ENCODE measurements at regions not wholly inside any gene's neighbourhood (a gene's known extent, or its start where the extent isn't known, plus 50 kb on each side); places are given as distances from the start of the nearest gene placed in this dataset.

GRCh38 chr4:79850626-79851025 is 222.4 kb downstream of the ANTXR2 start:
- no peak for DNase-seq (ENCODE audit: low spot score)
- intact Hi-C loops (cut with micrococcal nuclease; ENCODE audit: unreplicated experiment) = no loop called here
- no peak overlapping the region for H3K27ac ChIP-seq (ENCODE audit: low read depth, low read length, poor library complexity, severe bottlenecking)
- no peaks in the 10 kb centered on the region for H3K9me3 ChIP-seq (ENCODE audit: low read depth, low read length, poor library complexity, severe bottlenecking)
- H3K4me1 ChIP-seq (ENCODE audit: insufficient read depth, low read length, poor library complexity, severe bottlenecking) = no peaks in the 10 kb centered on the region
- H3K4me3 ChIP-seq (ENCODE audit: low read depth, low read length, poor library complexity, severe bottlenecking) = no peak overlapping the region
- ChIA-PET CTCF (no interaction called here), POLR2A (ENCODE audit: low non-redundant PET) (no interaction called here)
- no TSS peak for BruUV-seq (replicated peaks)
- H3K27me3 ChIP-seq (replicated peaks; ENCODE audit: insufficient read depth, low read depth, low read length, poor library complexity) = no peaks in the 10 kb centered on the region
- no peak for TF ChIP-seq EZH2 (IDR thresholded peaks at IDR 0.05; ENCODE audit: borderline replicate concordance, low read depth, low read length, poor library complexity, severe bottlenecking)
- TF ChIP-seq, protein P1, sequence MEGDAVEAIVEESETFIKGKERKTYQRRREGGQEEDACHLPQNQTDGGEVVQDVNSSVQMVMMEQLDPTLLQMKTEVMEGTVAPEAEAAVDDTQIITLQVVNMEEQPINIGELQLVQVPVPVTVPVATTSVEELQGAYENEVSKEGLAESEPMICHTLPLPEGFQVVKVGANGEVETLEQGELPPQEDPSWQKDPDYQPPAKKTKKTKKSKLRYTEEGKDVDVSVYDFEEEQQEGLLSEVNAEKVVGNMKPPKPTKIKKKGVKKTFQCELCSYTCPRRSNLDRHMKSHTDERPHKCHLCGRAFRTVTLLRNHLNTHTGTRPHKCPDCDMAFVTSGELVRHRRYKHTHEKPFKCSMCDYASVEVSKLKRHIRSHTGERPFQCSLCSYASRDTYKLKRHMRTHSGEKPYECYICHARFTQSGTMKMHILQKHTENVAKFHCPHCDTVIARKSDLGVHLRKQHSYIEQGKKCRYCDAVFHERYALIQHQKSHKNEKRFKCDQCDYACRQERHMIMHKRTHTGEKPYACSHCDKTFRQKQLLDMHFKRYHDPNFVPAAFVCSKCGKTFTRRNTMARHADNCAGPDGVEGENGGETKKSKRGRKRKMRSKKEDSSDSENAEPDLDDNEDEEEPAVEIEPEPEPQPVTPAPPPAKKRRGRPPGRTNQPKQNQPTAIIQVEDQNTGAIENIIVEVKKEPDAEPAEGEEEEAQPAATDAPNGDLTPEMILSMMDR (conservative IDR thresholded peaks at IDR 0.05; ENCODE audit: low read depth, low read length) = no peak
- no peaks in the 10 kb centered on the region for H3K36me3 ChIP-seq (ENCODE audit: insufficient read depth, low read length, poor library complexity, severe bottlenecking)

DNA sequence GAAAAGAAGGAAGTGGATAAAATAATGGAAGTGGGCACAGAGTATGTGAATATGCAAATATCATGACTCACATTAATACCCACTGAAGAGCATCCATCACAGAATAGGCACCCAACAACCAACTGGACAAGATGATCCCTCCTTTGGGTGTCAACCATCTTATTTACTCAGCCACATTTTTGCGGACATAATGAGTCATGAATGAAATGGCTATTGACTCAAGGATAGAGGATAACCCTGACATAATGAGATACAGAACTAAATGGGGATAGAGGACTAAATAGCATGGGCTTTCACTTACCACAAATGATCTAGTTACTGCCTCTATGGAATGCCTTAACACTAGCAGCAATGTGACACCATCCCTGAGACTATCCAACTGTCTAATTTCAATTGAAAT is 224.7 kb downstream of the ANTXR2 start:
- ChIA-PET CTCF (no interaction called here), POLR2A (ENCODE audit: low non-redundant PET) (no interaction called here)
- BruUV-seq (replicated peaks) = no TSS peak
- no peaks in the 10 kb centered on the region for H3K9me3 ChIP-seq (ENCODE audit: low read depth, low read length, poor library complexity, severe bottlenecking)
- intact Hi-C loops (cut with micrococcal nuclease; ENCODE audit: unreplicated experiment) = no loop called here
- DNase-seq (ENCODE audit: low spot score) = no peak
- H3K4me1 ChIP-seq (ENCODE audit: insufficient read depth, low read length, poor library complexity, severe bottlenecking) = no peaks in the 10 kb centered on the region
- no peaks in the 10 kb centered on the region for H3K36me3 ChIP-seq (ENCODE audit: insufficient read depth, low read length, poor library complexity, severe bottlenecking)
- H3K27ac ChIP-seq (ENCODE audit: low read depth, low read length, poor library complexity, severe bottlenecking) = no peak overlapping the region
- H3K27me3 ChIP-seq (replicated peaks; ENCODE audit: insufficient read depth, low read depth, low read length, poor library complexity) = no peaks in the 10 kb centered on the region
- no peak overlapping the region for H3K4me3 ChIP-seq (ENCODE audit: low read depth, low read length, poor library complexity, severe bottlenecking)
- TF ChIP-seq, protein P1 (conservative IDR thresholded peaks at IDR 0.05; ENCODE audit: low read depth, low read length) = no peak
- TF ChIP-seq EZH2 (IDR thresholded peaks at IDR 0.05; ENCODE audit: borderline replicate concordance, low read depth, low read length, poor library complexity, severe bottlenecking) = no peak

- no TSS peak for BruUV-seq (replicated peaks)
These were observed 225.6 kb downstream of the ANTXR2 start for GRCh38 chr4:79847411-79847810.

More at GRCh38 chr4:79847411-79847810, 225.6 kb downstream of the ANTXR2 start:
- ChIA-PET POLR2A (ENCODE audit: low non-redundant PET) (no interaction called here), CTCF (no interaction called here)
- no peaks in the 10 kb centered on the region for H3K9me3 ChIP-seq (ENCODE audit: low read depth, low read length, poor library complexity, severe bottlenecking)
- H3K4me3 ChIP-seq (ENCODE audit: low read depth, low read length, poor library complexity, severe bottlenecking) = no peak overlapping the region
- no peak overlapping the region for H3K27ac ChIP-seq (ENCODE audit: low read depth, low read length, poor library complexity, severe bottlenecking)
- intact Hi-C loops (cut with micrococcal nuclease; ENCODE audit: unreplicated experiment) = no loop called here
- TF ChIP-seq, protein P1 (conservative IDR thresholded peaks at IDR 0.05; ENCODE audit: low read depth, low read length) = no peak
- TF ChIP-seq EZH2 (IDR thresholded peaks at IDR 0.05; ENCODE audit: borderline replicate concordance, low read depth, low read length, poor library complexity, severe bottlenecking) = no peak
- no peaks in the 10 kb centered on the region for H3K27me3 ChIP-seq (replicated peaks; ENCODE audit: insufficient read depth, low read depth, low read length, poor library complexity)
- DNase-seq (ENCODE audit: low spot score) = no peak
- H3K36me3 ChIP-seq (ENCODE audit: insufficient read depth, low read length, poor library complexity, severe bottlenecking) = no peaks in the 10 kb centered on the region
- H3K4me1 ChIP-seq (ENCODE audit: insufficient read depth, low read length, poor library complexity, severe bottlenecking) = no peaks in the 10 kb centered on the region

Data from A673 (cell line).